ENCODE measurements at regions not wholly inside any gene's neighbourhood (a gene's known extent, or its start where the extent isn't known, plus 50 kb on each side); places are given as distances from the start of the nearest gene placed in this dataset.

DNA sequence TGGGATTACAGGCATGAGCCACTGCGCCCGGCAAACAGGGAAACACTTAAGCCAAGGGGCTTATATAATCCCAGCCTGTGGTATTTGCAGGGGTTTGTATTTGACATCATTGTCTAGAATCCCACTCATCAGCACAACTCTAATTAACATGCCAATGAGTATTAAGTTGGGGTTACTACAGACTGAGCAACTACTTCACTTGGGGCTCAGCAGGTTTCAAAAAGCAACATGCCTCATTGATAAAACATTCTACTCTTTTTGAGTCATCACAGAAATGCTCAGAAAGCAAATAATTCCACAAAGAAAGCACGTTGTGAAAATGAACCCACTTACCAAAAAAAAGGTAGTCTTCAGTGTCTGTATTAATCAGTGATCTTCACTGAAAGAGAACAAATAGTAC is 236.9 kb upstream of the CELF2 start:
- TF ChIP-seq, protein P1, sequence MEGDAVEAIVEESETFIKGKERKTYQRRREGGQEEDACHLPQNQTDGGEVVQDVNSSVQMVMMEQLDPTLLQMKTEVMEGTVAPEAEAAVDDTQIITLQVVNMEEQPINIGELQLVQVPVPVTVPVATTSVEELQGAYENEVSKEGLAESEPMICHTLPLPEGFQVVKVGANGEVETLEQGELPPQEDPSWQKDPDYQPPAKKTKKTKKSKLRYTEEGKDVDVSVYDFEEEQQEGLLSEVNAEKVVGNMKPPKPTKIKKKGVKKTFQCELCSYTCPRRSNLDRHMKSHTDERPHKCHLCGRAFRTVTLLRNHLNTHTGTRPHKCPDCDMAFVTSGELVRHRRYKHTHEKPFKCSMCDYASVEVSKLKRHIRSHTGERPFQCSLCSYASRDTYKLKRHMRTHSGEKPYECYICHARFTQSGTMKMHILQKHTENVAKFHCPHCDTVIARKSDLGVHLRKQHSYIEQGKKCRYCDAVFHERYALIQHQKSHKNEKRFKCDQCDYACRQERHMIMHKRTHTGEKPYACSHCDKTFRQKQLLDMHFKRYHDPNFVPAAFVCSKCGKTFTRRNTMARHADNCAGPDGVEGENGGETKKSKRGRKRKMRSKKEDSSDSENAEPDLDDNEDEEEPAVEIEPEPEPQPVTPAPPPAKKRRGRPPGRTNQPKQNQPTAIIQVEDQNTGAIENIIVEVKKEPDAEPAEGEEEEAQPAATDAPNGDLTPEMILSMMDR (IDR thresholded peaks at IDR 0.05; ENCODE audit: low read depth, low read length, poor library complexity, severe bottlenecking): no peak
- no peak for TF ChIP-seq EZH2phosphoT487 (IDR thresholded peaks at IDR 0.05; ENCODE audit: borderline replicate concordance, low read length)

All from DOHH2 (cell line).